H9 (cell line): ENCODE measurements at regions not wholly inside any gene's neighbourhood (a gene's known extent, or its start where the extent isn't known, plus 50 kb on each side); places are given as distances from the start of the nearest gene placed in this dataset.

Source experiments
- DNase-seq: peaks from one replicate; pipeline ENCODE4 v3.0.0-alpha.2; 2017
- H2AFZ ChIP-seq: one replicate; pipeline ENCODE4 v1.6.1; 2013; ENCODE audit warnings: mild to moderate bottlenecking, low read length, control low read depth, moderate library complexity
- H2AK5ac ChIP-seq: 2 replicates; pipeline ENCODE4 v1.6.1; 2013; ENCODE audit warnings: low read length, control low read depth, mixed read lengths; ENCODE audit not compliant: insufficient read length
- H2BK120ac ChIP-seq: one replicate; pipeline ENCODE4 v1.6.1; 2013; ENCODE audit warnings: low read depth, mild to moderate bottlenecking, low read length, control low read depth, inconsistent platforms; ENCODE audit not compliant: poor library complexity, severe bottlenecking
- H2BK12ac ChIP-seq: 2 replicates; pipeline ENCODE4 v1.6.1; 2013; ENCODE audit warnings: low read length, control low read depth, mixed read lengths, low read depth; ENCODE audit not compliant: insufficient read length
- H2BK15ac ChIP-seq: 2 replicates; pipeline ENCODE4 v1.6.1; 2013; ENCODE audit warnings: low read depth, low read length, control low read depth
- H2BK20ac ChIP-seq: one replicate; pipeline ENCODE4 v1.6.1; 2013; ENCODE audit warnings: low read depth, mild to moderate bottlenecking, low read length, control low read depth, inconsistent platforms; ENCODE audit not compliant: poor library complexity, severe bottlenecking
- H2BK5ac ChIP-seq: 2 replicates; pipeline ENCODE4 v1.6.1; 2013; ENCODE audit warnings: low read length, control low read depth, mixed read lengths; ENCODE audit not compliant: insufficient read length
- H3K14ac ChIP-seq: 2 replicates; pipeline ENCODE4 v1.6.1; 2013; ENCODE audit warnings: low read length, control low read depth; ENCODE audit not compliant: insufficient read depth
- H3K18ac ChIP-seq: 2 replicates; pipeline ENCODE4 v1.6.1; 2013; ENCODE audit warnings: low read depth, mild to moderate bottlenecking, mixed read lengths, low read length, control low read depth; ENCODE audit not compliant: insufficient read length
- H3K23ac ChIP-seq: 2 replicates; pipeline ENCODE4 v1.6.1; 2013; ENCODE audit warnings: low read length, control low read depth, mixed read lengths, low read depth; ENCODE audit not compliant: insufficient read length
- H3K23me2 ChIP-seq: 2 replicates; pipeline ENCODE4 v1.6.1; 2013; ENCODE audit warnings: low read depth, mild to moderate bottlenecking, mixed read lengths, low read length, control low read depth; ENCODE audit not compliant: insufficient read length, poor library complexity, severe bottlenecking
- H3K27ac ChIP-seq: 2 replicates; pipeline ENCODE4 v1.5.1; 2013; ENCODE audit warnings: low read length, control low read depth, mixed read lengths, low read depth; ENCODE audit not compliant: insufficient read length
- H3K27me3 ChIP-seq: 2 replicates; pipeline ENCODE4 v1.6.1; 2013; ENCODE audit warnings: low read length, control low read depth, inconsistent platforms; ENCODE audit not compliant: insufficient read depth
- H3K4ac ChIP-seq: 2 replicates; pipeline ENCODE4 v1.6.1; 2013; ENCODE audit warnings: low read depth, mild to moderate bottlenecking, control low read depth, inconsistent platforms, low read length, moderate library complexity
- H3K4me1 ChIP-seq: 2 replicates; pipeline ENCODE4 v1.6.1; 2013; ENCODE audit warnings: low read length, control low read depth, inconsistent platforms; ENCODE audit not compliant: insufficient read depth
- H3K4me2 ChIP-seq: 2 replicates; pipeline ENCODE4 v1.6.1; 2013; ENCODE audit warnings: low read length, control low read depth, mixed read lengths; ENCODE audit not compliant: insufficient read length, insufficient read depth
- H3K56ac ChIP-seq: 2 replicates; pipeline ENCODE4 v1.6.1; 2013; ENCODE audit warnings: low read depth, mild to moderate bottlenecking, mixed read lengths, low read length, control low read depth; ENCODE audit not compliant: insufficient read length
- H3K79me1 ChIP-seq: 2 replicates; pipeline ENCODE4 v1.6.1; 2013; ENCODE audit warnings: low read depth, mild to moderate bottlenecking, moderate library complexity, low read length, control low read depth, inconsistent platforms; ENCODE audit not compliant: insufficient read depth, poor library complexity, severe bottlenecking
- H3K79me2 ChIP-seq: 2 replicates; pipeline ENCODE4 v1.6.1; 2013; ENCODE audit warnings: low read length, control low read depth, inconsistent platforms; ENCODE audit not compliant: insufficient read depth
- H3K9ac ChIP-seq: 2 replicates; pipeline ENCODE4 v1.6.1; 2013; ENCODE audit warnings: low read length, control low read depth, mixed read lengths; ENCODE audit not compliant: insufficient read length; ENCODE audit errors: extremely low read depth
- H3K9me3 ChIP-seq: one replicate; pipeline ENCODE4 v1.6.1; 2013; ENCODE audit warnings: low read depth, low read length, inconsistent platforms; ENCODE audit not compliant: control insufficient read depth
- H3T11ph ChIP-seq: one replicate; pipeline ENCODE4 v1.6.1; 2013; ENCODE audit warnings: mild to moderate bottlenecking, low read length, control low read depth, inconsistent platforms
- H4K20me1 ChIP-seq: one replicate; pipeline ENCODE4 v1.6.1; 2013; ENCODE audit not compliant: control insufficient read depth, insufficient read length, insufficient read depth
- H4K5ac ChIP-seq: 2 replicates; pipeline ENCODE4 v1.6.1; 2013; ENCODE audit warnings: low read depth, mild to moderate bottlenecking, mixed read lengths, low read length, control low read depth; ENCODE audit not compliant: insufficient read length
- H4K8ac ChIP-seq: replicated peaks from 2 replicates; pipeline ENCODE4 v1.6.1; 2013; ENCODE audit warnings: low read length, control low read depth, mixed read lengths, low read depth; ENCODE audit not compliant: insufficient read length
- H4K91ac ChIP-seq: 2 replicates; pipeline ENCODE4 v1.6.1; 2013; ENCODE audit warnings: low read depth, mild to moderate bottlenecking, moderate library complexity, mixed read lengths, low read length, control low read depth; ENCODE audit not compliant: insufficient read length
- H3K27ac Mint-ChIP-seq, 3 experiments: 2 replicates in 2 of 3; 3 replicates in 1 of 3; pipeline ENCODE4 v1.8.0; 2020 to 2021; ENCODE audit warnings: mixed read lengths in 3 of 3, mild to moderate bottlenecking in 1 of 3, moderate library complexity in 1 of 3
- H3K27me3 Mint-ChIP-seq: 2 replicates; pipeline ENCODE4 v1.8.0; 2021; ENCODE audit warnings: low read depth, mild to moderate bottlenecking, moderate library complexity, mixed read lengths
- H3K36me3 Mint-ChIP-seq, 3 experiments: 2 replicates in 2 of 3; 3 replicates in 1 of 3; pipeline ENCODE4 v1.8.0; 2020 to 2021; ENCODE audit warnings: low read depth in 3 of 3, mixed read lengths in 3 of 3; ENCODE audit not compliant: insufficient read depth in 1 of 3
- H3K4me1 Mint-ChIP-seq, 2 experiments: 2 replicates each; pipeline ENCODE4 v1.8.0; 2020; ENCODE audit warnings: mixed read lengths in 2 of 2
- H3K4me3 Mint-ChIP-seq, 2 experiments: 2 replicates in 1 of 2; 3 replicates in 1 of 2; pipeline ENCODE4 v1.8.0; 2020 to 2021; ENCODE audit warnings: mild to moderate bottlenecking in 2 of 2, mixed read lengths in 2 of 2, moderate library complexity in 1 of 2
- H3K9me3 Mint-ChIP-seq, 2 experiments: 2 replicates in 1 of 2; 3 replicates in 1 of 2; pipeline ENCODE4 v1.8.0; 2020; ENCODE audit warnings: mild to moderate bottlenecking in 2 of 2, mixed read lengths in 2 of 2, moderate library complexity in 1 of 2
- WGBS: extraction: QIAGEN DNeasy Blood & Tissue Kit; methylation state at CpG from one replicate; pipeline ENCODE4 v1.1.7; 2013; ENCODE audit warnings: missing lambda C conversion rate, low lambda C conversion rate, mixed read lengths; ENCODE audit not compliant: insufficient read length; ENCODE audit errors: extremely low coverage; 5-methylcytosine and 5-hydroxymethylcytosine counted together
- TF ChIP-seq, protein P1 (sequence below): fragments of 200-600 bp; sonication (generic); conservative IDR thresholded peaks from 3 replicates; pipeline ENCODE4 v1.8.0; 2021; ENCODE audit warnings: antibody characterized with exemption, mild to moderate bottlenecking

DNA sequence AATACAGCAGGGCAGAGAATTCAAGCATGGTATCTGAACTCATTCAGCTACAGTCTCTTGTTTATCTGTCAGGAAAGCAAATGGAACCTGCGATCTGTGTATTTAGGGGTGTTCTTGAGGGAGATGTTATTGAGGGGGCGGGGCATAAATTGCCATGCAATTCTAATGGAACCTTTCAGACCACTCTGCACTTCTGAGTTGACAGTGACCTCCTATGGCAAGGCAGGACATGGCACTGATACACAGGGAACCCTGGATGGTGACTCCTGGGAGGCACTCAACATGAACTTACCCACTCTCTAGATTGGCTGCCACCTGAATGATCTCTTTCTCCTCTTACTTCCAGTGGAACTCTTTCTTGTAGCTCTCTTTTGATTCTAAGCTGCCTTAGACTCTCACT lies 787.3 kb downstream of the VRK1 start:
- no peaks in the 10 kb centered on the region for H3K79me2 ChIP-seq
- H3K79me1 ChIP-seq, result no peaks in the 10 kb centered on the region
- H3K9me3 ChIP-seq, result no peaks in the 10 kb centered on the region
- no peak overlapping the region for H3K9ac ChIP-seq
- Mint-ChIP-seq H3K4me3 (no peak overlapping the region), H3K4me1 (peaks cover 0 to 2% of the 10 kb centered on the region in 2 experiments; a peak in 1 of 4 replicates), H3K27me3 (peaks cover 1% of the 10 kb centered on the region; the same call in 1 of the 2 replicates), H3K9me3 (no peaks in the 10 kb centered on the region), H3K27ac (no peak overlapping the region), H3K36me3 (no peaks in the 10 kb centered on the region)
- no peak overlapping the region for H2AK5ac ChIP-seq
- TF ChIP-seq, protein P1, sequence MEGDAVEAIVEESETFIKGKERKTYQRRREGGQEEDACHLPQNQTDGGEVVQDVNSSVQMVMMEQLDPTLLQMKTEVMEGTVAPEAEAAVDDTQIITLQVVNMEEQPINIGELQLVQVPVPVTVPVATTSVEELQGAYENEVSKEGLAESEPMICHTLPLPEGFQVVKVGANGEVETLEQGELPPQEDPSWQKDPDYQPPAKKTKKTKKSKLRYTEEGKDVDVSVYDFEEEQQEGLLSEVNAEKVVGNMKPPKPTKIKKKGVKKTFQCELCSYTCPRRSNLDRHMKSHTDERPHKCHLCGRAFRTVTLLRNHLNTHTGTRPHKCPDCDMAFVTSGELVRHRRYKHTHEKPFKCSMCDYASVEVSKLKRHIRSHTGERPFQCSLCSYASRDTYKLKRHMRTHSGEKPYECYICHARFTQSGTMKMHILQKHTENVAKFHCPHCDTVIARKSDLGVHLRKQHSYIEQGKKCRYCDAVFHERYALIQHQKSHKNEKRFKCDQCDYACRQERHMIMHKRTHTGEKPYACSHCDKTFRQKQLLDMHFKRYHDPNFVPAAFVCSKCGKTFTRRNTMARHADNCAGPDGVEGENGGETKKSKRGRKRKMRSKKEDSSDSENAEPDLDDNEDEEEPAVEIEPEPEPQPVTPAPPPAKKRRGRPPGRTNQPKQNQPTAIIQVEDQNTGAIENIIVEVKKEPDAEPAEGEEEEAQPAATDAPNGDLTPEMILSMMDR, result peak; percentile 61; the same call in 2 of the 3 replicates
- no peak overlapping the region for H3K27ac ChIP-seq
- H2BK20ac ChIP-seq, result no peak overlapping the region
- no peak overlapping the region for H2BK120ac ChIP-seq
- H3K14ac ChIP-seq, result no peak overlapping the region
- no peak overlapping the region for H3T11ph ChIP-seq
- no peak overlapping the region for H3K56ac ChIP-seq
- no peak overlapping the region for H3K18ac ChIP-seq
- no peaks in the 10 kb centered on the region for H3K23me2 ChIP-seq
- no peak overlapping the region for H3K4ac ChIP-seq
- DNase-seq, result peak; percentile 50
- no peak overlapping the region for H2BK5ac ChIP-seq
- WGBS, result no CpG with 5 or more reads among the region's 2 CpGs
- no peak overlapping the region for H4K5ac ChIP-seq
- H2AFZ ChIP-seq, result no peak overlapping the region
- H2BK15ac ChIP-seq, result no peak overlapping the region
- no peak overlapping the region for H4K8ac ChIP-seq
- no peaks in the 10 kb centered on the region for H4K20me1 ChIP-seq
- H3K27me3 ChIP-seq, result no peaks in the 10 kb centered on the region
- H4K91ac ChIP-seq, result no peak overlapping the region
- no peaks in the 10 kb centered on the region for H3K4me1 ChIP-seq
- H3K4me2 ChIP-seq, result no peak overlapping the region
- no peak overlapping the region for H3K23ac ChIP-seq
- no peak overlapping the region for H2BK12ac ChIP-seq
